Activated CD4-positive, alpha-beta T cell treated with anti-CD3 and anti-CD28 coated beads, Interleukin-2, amount 50 U/mL, for 4 hours (primary cell): ENCODE measurements at regions not wholly inside any gene's neighbourhood (a gene's known extent, or its start where the extent isn't known, plus 50 kb on each side); places are given as distances from the start of the nearest gene placed in this dataset.
"Not testable (repeated sequence)": the region's sequence is repeated elsewhere in the genome, so short reads cannot be mapped to it uniquely, and the experiment has no call there.

Experiments
- DNase-seq, 2 experiments: peaks; one replicate each; pipeline ENCODE4 v3.0.0-alpha.2; 2020

GRCh38 chr12:88931598-88931997, 351.3 kb upstream of the KITLG start:
- DNase-seq, result no peak

DNA sequence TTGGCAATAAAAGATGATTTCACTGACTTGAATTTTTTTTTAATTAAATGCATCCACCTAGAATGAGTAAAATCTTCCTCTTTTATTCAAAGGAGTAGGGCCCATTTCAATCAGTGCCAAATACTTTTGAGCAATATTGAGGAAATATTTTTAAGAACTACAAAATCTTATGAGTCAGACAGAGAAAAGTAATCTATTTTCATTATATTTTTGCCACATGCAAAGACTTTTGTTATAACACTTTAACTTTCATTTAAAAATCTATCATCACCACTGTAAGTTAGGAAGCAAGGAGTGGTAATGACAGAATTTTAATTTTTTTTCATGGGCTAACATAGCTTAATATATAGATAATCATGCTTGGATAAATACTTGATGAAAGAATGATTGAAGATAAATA, 345.2 kb upstream of the KITLG start:
- no peak for DNase-seq

DNA sequence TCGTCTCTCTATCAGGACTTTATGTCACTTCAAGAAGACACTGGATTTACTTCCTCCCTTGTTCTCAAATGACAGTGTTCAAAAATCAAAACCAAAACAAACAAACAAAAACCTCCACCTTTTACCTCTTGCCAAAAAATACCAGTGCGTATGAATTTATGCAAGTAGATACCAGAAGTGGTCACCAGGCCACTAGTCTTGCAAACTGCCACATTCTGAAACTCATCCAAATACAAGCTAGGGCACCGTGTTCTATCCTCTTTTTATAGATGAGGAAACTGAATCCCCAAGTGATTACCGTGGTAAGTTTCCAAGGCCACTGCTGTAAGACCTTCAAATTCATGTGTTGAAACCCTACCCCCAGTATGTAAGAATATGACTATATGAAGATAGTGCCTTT, 343.9 kb upstream of the KITLG start:
- no peak for DNase-seq

GRCh38 chr12:88923631-88924030, 343.4 kb upstream of the KITLG start:
- DNase-seq, result no peak

DNA sequence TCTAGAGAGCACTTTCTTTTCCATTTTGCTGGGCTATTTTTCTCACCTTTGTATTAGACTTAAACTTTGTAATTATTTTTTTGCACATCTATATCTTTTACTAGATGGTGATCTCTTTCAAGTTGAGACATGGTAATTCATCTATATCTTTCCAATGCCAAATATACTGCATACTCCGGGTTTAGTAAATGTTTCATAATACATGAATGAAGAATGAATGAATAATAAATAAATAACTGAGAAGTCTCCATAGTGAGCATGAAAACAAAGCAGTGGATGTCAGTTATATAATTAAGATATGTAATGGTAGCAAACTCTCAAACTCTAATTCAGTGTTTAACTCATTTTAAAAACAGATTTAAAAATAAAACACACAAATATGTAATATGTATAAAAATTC, 342.5 kb upstream of the KITLG start:
- no peak for DNase-seq

GRCh38 chr12:88921890-88922532, 341.7 kb upstream of the KITLG start:
- no peak for DNase-seq

DNA sequence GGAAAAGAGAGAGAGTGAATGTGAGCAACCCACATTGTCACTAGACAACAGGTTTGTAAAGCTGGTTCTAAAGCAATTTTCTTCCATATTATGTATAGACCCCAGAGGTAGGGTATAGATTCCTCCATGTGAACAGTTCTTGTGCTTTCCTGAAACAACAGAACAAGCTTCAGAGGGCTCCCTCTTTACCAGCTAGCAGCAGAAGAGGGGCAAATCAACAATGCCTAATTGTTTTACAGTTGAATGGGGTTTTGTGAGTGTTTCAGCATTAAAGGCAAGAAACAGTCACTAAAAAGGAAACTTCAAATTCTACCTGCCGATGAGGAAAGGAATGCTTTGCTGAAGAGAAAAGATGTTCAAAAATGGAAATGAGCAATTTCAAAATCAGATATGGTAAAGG, 341.2 kb upstream of the KITLG start:
- no peak for DNase-seq

DNA sequence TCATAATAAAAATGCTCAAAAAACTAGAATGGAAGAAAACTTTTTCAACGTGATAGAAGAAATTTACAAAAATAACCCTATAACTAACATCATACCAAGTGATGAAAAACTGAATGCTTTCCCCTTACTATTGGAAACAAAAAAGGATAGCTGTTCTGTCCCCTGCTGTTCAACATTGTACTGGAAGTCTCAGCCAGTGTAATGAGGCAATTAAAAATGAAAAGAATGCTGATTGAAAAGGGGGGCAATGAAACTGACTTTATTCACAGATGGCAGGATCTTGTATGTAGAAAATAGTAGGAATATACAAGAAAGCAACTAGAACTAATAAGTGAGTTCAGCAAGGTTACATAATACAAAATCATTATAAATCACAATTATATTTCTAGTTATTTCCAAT, 337.9 kb upstream of the KITLG start:
- no peak for DNase-seq

- DNase-seq, result no peak
Measured at GRCh38 chr12:88914967-88915366, 334.7 kb upstream of the KITLG start.

DNA sequence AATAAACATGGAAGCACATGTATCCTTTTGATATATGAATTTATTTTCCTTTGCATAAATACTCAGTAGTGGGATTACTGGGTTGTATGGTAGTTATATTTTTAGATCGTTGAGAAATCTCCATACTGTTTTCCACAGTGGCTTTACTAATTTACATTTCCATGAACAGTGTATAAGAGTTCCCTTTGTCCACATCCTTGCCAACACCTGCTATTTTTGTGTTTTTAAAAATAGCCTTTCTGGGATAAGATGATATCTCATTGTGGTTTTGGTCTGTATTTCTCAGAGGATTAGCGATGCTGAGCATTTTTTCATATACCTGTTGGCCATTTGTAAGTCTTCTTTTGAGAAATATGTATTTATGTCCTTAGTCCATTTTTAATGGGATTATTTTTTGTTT, 329.2 kb upstream of the KITLG start:
- DNase-seq, result no peak

- DNase-seq, result no peak
Measured at GRCh38 chr12:88908345-88908744, 328.1 kb upstream of the KITLG start.

DNA sequence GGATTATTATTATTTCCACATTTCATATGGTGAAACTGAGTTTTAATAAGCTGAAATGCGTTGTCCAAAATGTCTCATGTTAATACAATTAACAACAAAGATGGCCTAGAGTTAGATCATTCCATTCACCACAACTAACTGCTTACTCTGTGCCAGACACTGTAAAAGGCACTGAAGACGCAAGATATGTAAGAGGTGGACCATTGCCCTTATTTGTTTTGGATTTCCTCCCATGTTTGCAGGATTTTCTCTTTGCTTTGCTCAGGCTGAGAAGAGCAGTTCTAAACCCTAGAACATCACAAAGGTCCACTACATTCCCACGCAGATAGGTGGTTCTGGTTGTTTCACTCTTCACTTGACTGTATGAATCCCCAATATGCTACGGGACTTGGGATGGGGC, 324.4 kb upstream of the KITLG start:
- no peak for DNase-seq

DNA sequence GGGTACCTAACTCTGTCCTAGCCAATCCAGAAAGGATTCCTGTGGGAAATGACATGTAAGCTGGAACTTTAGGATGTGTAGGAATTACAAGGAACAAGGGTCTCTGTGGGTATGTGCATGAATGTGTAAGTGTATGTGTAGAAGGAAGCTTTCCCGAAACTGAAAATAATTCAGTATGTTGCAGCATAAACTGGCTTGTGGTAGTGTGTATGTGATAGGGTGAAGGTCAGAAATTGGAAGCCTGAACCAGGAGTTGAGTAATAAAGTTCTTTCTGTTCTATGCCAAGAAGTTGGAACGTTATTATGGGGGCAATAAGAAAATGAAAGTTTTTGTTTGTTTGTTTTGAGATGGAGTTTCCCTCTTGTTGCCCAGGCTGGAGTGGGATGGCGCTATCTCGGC, 323.1 kb upstream of the KITLG start:
- no peak for DNase-seq

DNA sequence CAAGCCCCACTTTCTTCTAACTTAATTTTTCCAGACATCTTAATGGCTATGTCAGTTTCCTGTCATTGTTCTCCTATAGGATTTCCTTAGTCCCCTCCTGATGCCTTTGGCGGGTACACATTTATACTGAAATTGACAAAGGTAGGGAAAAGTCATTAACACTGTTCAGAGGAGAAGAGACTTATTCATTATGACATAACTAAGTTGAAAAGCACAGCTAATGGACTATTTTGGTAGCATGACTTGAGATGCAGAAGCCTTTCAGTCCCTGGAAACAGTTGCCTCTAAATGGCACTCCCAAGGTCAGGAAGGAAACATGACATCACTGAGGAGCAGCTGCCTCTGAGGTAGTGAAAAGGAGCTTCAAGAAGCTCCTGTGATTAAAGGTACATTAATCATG, 317.5 kb upstream of the KITLG start:
- DNase-seq, result no peak

DNA sequence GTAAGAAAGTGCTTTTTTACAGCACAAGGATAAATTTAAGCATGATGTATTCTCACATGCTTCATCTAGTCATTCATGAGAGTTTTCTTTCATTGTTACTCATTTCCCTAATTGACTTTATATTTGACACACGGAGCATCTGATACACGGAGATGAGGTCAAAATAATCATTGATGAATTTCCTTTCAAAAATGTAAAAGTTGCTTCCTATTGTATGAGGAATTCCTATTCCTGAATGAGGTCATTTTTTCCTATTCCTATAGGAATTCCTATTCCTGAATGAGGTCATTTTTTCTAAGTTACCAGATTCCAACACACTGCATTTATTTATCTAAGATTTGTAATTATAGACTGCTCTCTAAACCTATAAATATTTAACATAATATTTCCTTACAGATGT, 316.7 kb upstream of the KITLG start:
- DNase-seq, result no peak

DNA sequence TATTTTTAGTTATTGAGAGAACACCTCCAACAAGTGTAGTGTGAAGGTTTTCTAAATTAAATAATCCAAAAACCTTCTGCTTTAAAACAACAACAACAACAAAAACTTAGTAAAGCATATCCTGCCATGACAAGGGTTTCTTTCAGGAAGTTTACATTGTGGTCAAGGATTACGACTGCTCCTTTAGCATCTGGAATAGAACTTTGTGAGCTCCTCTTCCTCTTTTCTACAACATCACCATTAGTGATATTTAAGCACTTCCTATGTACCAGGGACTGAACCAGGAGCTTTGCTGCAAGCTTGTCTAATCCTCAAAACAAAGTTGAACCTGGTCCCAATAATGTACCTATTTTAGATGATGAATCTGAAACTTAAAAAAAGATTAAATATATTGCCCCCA, 315.4 kb upstream of the KITLG start:
- DNase-seq, result no peak

DNA sequence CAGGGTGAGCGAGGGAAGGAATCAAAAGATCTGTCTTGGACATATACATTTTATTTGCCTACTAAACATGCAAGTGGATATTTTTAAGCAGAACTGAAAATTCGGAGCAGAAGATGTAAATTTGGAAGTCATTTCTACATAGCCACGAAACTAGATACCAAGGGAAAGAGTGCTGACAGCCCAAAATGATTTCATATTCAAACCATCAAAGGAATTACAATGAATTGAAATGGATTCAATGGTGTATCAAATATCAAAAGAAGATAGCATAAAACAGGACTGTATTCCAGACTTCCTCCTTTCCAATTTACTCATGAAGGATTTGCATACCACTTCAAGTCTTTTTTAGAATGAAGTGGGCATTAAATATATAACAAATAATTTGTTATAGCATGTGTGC, 313.5 kb upstream of the KITLG start:
- DNase-seq, result no peak

- not testable (repeated sequence) for DNase-seq
Measured at GRCh38 chr12:88891434-88891833, 311.2 kb upstream of the KITLG start.

DNA sequence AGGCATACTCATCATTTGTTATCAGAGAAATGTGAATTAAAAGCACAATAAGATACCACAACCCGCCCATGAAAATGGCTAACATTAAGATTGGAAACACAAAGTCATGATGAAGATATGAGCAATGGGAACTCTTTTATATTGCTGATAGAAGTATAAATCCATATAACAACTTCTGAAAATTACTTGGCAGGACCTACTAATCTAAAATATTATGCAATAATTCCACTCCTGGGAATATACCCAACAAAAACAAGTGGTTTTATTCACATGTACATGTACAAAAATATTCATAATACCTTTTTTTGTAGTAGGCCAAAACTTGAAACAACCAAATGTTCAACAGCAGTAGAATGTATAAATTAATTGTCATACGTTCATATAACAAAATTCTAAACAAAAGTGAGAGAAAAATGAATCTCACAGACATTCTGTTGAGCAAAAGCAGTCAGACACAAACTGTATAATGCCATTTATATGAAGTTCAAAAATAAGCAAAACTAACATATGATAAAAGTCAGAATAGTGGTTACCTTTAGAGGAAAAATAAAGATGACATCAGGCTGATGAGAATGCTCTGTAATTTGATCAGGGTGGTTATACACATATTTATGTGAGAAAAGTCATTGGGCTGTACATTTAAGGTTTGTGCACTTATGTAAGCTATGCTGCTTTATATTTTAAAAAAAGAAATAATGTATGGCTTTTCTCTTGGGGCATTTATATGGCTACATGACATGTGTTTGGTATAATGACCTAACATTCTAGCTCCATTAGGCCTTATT, 309.2 kb upstream of the KITLG start:
- no peak for DNase-seq

DNA sequence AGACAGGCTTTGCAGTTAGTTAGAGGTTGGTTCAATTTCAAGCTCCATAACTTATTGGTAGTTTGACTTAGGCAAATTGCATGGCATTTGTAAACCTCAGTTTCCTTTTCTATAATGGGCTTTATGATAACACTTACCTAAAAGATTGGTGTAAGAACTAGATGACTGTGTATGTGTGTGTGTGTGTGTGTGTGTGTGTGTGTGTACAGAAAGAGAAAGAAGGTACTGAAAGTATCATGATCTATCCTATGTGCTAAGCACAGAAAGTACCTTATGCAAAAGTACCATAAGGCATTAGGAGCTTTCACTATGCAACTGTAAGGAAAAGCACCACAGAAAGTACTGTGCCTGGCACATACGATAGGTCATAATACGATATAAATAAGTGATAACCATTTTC, 304.3 kb upstream of the KITLG start:
- no peak for DNase-seq

DNA sequence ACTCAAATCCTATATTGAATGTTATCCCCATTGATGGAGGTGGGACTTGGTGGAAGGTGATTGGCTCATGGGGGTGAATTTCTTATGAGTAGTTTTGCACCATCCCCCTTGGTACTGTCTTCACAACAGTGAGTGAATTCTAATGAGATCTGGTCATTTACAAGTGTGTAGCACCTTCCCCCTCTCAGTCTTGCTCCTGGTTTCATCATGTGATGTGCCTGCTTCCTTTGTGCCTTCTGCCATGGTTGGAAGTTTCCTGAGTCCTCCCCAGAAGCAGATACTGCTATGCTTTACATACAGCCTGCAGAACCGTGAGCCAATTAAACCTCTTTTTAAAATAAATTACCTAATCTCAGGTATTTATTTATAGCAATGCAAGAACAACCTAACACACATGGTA, 302.4 kb upstream of the KITLG start:
- no peak for DNase-seq

DNA sequence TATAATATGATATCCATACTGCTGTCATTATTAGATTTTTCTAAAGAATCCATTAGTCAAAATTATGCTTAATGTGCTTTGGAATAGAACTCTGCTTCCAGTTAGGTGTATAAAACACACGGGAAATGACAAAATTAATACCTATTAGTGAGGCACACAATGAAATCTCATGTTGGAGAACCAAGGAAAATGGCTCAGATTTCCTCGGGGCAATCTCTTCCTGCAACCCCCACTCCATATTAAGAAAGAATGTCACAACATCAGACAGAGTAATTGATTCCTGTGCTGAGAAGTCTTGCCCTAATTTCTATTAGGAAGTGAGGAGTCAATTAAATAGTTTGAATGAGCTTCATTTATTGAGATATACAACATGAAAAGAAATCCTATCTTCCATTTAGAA, 299.8 kb upstream of the KITLG start:
- no peak for DNase-seq

DNA sequence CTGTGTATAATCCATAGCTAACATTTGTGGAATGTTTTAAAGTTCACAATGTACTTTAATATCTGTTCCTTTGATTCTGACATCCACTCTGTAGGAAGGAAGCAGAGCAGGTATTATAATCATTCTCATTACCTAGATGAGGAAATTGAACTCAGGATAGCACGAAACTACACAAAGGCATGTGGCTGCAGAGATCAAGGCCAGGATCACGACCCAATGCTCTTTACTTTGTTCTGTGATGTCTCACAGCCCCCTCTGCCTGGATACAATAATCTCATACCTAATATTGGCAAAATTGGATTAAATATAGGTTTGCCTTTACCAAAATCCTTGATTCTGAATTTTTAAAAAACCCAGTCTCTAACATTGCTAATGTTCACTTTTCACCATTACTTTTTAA, 298.0 kb upstream of the KITLG start:
- DNase-seq, result no peak

DNA sequence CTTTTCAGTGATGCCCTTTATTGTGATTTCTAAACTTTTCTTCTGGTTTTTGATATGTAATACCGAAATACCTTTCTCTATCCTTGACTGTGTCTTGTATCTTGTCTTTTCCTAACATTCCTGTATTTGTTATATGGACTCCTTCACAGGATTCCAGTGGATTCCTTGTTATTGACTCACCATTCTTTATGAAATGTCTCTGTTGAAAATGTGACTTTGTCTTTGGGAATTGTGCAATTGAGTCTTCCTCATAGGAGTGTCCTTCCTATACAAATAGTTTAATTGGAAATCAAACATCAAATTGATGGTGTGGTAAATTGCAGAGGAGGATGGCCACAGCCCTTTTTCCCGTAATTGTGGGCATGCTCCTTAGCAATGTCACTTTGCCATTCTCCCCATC, 296.6 kb upstream of the KITLG start:
- no peak for DNase-seq
